ENCODE measurements at regions not wholly inside any gene's neighbourhood (a gene's known extent, or its start where the extent isn't known, plus 50 kb on each side); places are given as distances from the start of the nearest gene placed in this dataset.

GRCh38 chr2:238693337-238694093 lies 154.4 kb upstream of the TWIST2 start:
- Mint-ChIP-seq H3K27me3 (ENCODE audit: low read depth) (no peaks in the 10 kb centered on the region), H3K4me1 (ENCODE audit: low read depth) (no peaks in the 10 kb centered on the region), H3K4me3 (no peak overlapping the region), H3K9me3 (no peaks in the 10 kb centered on the region), H3K27ac (no peak overlapping the region), H3K36me3 (ENCODE audit: low read depth) (no peaks in the 10 kb centered on the region)
- DNase-seq (ENCODE audit: low spot score): no peak

- H3K27me3 Mint-ChIP-seq (ENCODE audit: low read depth): no peaks in the 10 kb centered on the region
- no peak for DNase-seq (ENCODE audit: low spot score)
- no peaks in the 10 kb centered on the region for H3K36me3 Mint-ChIP-seq (ENCODE audit: low read depth)
- H3K4me3 Mint-ChIP-seq: no peak overlapping the region
- H3K9me3 Mint-ChIP-seq: no peaks in the 10 kb centered on the region
- no peak overlapping the region for H3K27ac Mint-ChIP-seq
- no peaks in the 10 kb centered on the region for H3K4me1 Mint-ChIP-seq (ENCODE audit: low read depth)
These were observed 153.6 kb upstream of the TWIST2 start for GRCh38 chr2:238694136-238694755.

GRCh38 chr2:238694922-238695321 lies 153.0 kb upstream of the TWIST2 start:
- H3K27ac Mint-ChIP-seq: no peak overlapping the region
- no peak overlapping the region for H3K4me3 Mint-ChIP-seq
- no peak for DNase-seq (ENCODE audit: low spot score)
- H3K36me3 Mint-ChIP-seq (ENCODE audit: low read depth): no peaks in the 10 kb centered on the region
- H3K9me3 Mint-ChIP-seq: no peaks in the 10 kb centered on the region
- H3K4me1 Mint-ChIP-seq (ENCODE audit: low read depth): no peaks in the 10 kb centered on the region
- H3K27me3 Mint-ChIP-seq (ENCODE audit: low read depth): no peaks in the 10 kb centered on the region

- Mint-ChIP-seq H3K27me3 (ENCODE audit: low read depth) (no peaks in the 10 kb centered on the region), H3K27ac (no peak overlapping the region), H3K4me3 (no peak overlapping the region), H3K9me3 (no peaks in the 10 kb centered on the region), H3K36me3 (ENCODE audit: low read depth) (no peaks in the 10 kb centered on the region), H3K4me1 (ENCODE audit: low read depth) (no peaks in the 10 kb centered on the region)
- DNase-seq (ENCODE audit: low spot score): no peak
These were observed 152.3 kb upstream of the TWIST2 start for GRCh38 chr2:238695538-238695937.

- H3K9me3 Mint-ChIP-seq: no peaks in the 10 kb centered on the region
- no peaks in the 10 kb centered on the region for H3K36me3 Mint-ChIP-seq (ENCODE audit: low read depth)
- no peak overlapping the region for H3K27ac Mint-ChIP-seq
- no peak overlapping the region for H3K4me3 Mint-ChIP-seq
- H3K4me1 Mint-ChIP-seq (ENCODE audit: low read depth): no peaks in the 10 kb centered on the region
- no peaks in the 10 kb centered on the region for H3K27me3 Mint-ChIP-seq (ENCODE audit: low read depth)
- no peak for DNase-seq (ENCODE audit: low spot score)
These were observed 151.6 kb upstream of the TWIST2 start for GRCh38 chr2:238696331-238696730.

GRCh38 chr2:238696786-238697185 lies 151.1 kb upstream of the TWIST2 start:
- Mint-ChIP-seq H3K4me3 (no peak overlapping the region), H3K27me3 (ENCODE audit: low read depth) (no peaks in the 10 kb centered on the region), H3K4me1 (ENCODE audit: low read depth) (no peaks in the 10 kb centered on the region), H3K9me3 (no peaks in the 10 kb centered on the region), H3K27ac (no peak overlapping the region), H3K36me3 (ENCODE audit: low read depth) (no peaks in the 10 kb centered on the region)
- no peak for DNase-seq (ENCODE audit: low spot score)

- Mint-ChIP-seq H3K36me3 (ENCODE audit: low read depth) (no peaks in the 10 kb centered on the region), H3K4me1 (ENCODE audit: low read depth) (no peaks in the 10 kb centered on the region), H3K27ac (no peak overlapping the region), H3K4me3 (no peak overlapping the region), H3K27me3 (ENCODE audit: low read depth) (no peaks in the 10 kb centered on the region), H3K9me3 (no peaks in the 10 kb centered on the region)
- no peak for DNase-seq (ENCODE audit: low spot score)
These were observed 150.5 kb upstream of the TWIST2 start for GRCh38 chr2:238697193-238698071.

GRCh38 chr2:238698072-238698352 lies 149.9 kb upstream of the TWIST2 start:
- Mint-ChIP-seq H3K27ac (no peak overlapping the region), H3K4me3 (no peak overlapping the region), H3K36me3 (ENCODE audit: low read depth) (no peaks in the 10 kb centered on the region), H3K27me3 (ENCODE audit: low read depth) (no peaks in the 10 kb centered on the region), H3K4me1 (ENCODE audit: low read depth) (no peaks in the 10 kb centered on the region), H3K9me3 (no peaks in the 10 kb centered on the region)
- no peak for DNase-seq (ENCODE audit: low spot score)

- DNase-seq (ENCODE audit: low spot score): no peak
These were observed 149.2 kb upstream of the TWIST2 start for GRCh38 chr2:238698451-238699306.

GRCh38 chr2:238699307-238700116 lies 148.4 kb upstream of the TWIST2 start:
- H3K27ac Mint-ChIP-seq: no peak overlapping the region
- H3K36me3 Mint-ChIP-seq (ENCODE audit: low read depth): no peaks in the 10 kb centered on the region
- H3K27me3 Mint-ChIP-seq (ENCODE audit: low read depth): no peaks in the 10 kb centered on the region
- no peaks in the 10 kb centered on the region for H3K4me1 Mint-ChIP-seq (ENCODE audit: low read depth)
- DNase-seq (ENCODE audit: low spot score): no peak
- H3K4me3 Mint-ChIP-seq: no peak overlapping the region
- H3K9me3 Mint-ChIP-seq: no peaks in the 10 kb centered on the region

More at GRCh38 chr2:238698451-238699306, 149.2 kb upstream of the TWIST2 start:
- no peaks in the 10 kb centered on the region for H3K4me1 Mint-ChIP-seq (ENCODE audit: low read depth)
- no peak overlapping the region for H3K27ac Mint-ChIP-seq
- no peaks in the 10 kb centered on the region for H3K9me3 Mint-ChIP-seq
- no peaks in the 10 kb centered on the region for H3K36me3 Mint-ChIP-seq (ENCODE audit: low read depth)
- no peak overlapping the region for H3K4me3 Mint-ChIP-seq
- no peaks in the 10 kb centered on the region for H3K27me3 Mint-ChIP-seq (ENCODE audit: low read depth)

GRCh38 chr2:238700117-238700457 lies 147.8 kb upstream of the TWIST2 start:
- Mint-ChIP-seq H3K27ac (no peak overlapping the region), H3K9me3 (no peaks in the 10 kb centered on the region), H3K4me1 (ENCODE audit: low read depth) (no peaks in the 10 kb centered on the region), H3K36me3 (ENCODE audit: low read depth) (no peaks in the 10 kb centered on the region), H3K27me3 (ENCODE audit: low read depth) (no peaks in the 10 kb centered on the region), H3K4me3 (no peak overlapping the region)
- DNase-seq (ENCODE audit: low spot score): no peak

GRCh38 chr2:238700506-238701340 lies 147.2 kb upstream of the TWIST2 start:
- H3K27me3 Mint-ChIP-seq (ENCODE audit: low read depth): no peaks in the 10 kb centered on the region
- no peaks in the 10 kb centered on the region for H3K4me1 Mint-ChIP-seq (ENCODE audit: low read depth)
- H3K27ac Mint-ChIP-seq: no peak overlapping the region

More at GRCh38 chr2:238700506-238701340, 147.2 kb upstream of the TWIST2 start:
- no peak overlapping the region for H3K4me3 Mint-ChIP-seq
- H3K36me3 Mint-ChIP-seq (ENCODE audit: low read depth): no peaks in the 10 kb centered on the region
- no peaks in the 10 kb centered on the region for H3K9me3 Mint-ChIP-seq
- no peak for DNase-seq (ENCODE audit: low spot score)
